ENCODE measurements at regions not wholly inside any gene's neighbourhood (a gene's known extent, or its start where the extent isn't known, plus 50 kb on each side); places are given as distances from the start of the nearest gene placed in this dataset.

DNA sequence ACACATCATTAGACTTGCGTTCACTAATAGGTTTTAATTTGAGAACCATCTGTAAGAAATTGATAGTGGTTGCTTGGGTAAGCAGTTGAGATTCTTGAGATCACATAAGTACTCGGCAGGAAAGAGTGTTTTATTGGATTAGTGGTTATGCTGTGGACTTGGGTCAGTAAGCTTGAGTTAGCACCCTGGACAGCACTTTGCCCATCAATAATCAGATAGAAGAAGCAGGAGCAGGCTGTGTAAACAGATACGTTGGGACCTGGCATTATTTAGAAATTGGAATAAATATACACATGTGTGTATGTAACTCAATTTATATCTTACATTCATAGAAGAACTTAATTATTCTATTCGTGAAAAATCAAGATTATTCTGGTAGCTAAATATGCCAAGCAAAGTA lies 357.5 kb upstream of the SMIM31 start:
- Mint-ChIP-seq H3K27ac (no peak overlapping the region), H3K36me3 (ENCODE audit: low read depth) (no peaks in the 10 kb centered on the region), H3K9me3 (no peaks in the 10 kb centered on the region), H3K4me3 (no peak overlapping the region), H3K27me3 (ENCODE audit: low read depth, poor library complexity) (no peaks in the 10 kb centered on the region), H3K4me1 (no peaks in the 10 kb centered on the region)
- no peak for TF ChIP-seq CTCF (IDR thresholded peaks at IDR 0.05)
- DNase-seq = peak; percentile 24

GRCh38 chr4:164402554-164402953 lies 351.4 kb upstream of the SMIM31 start:
- H3K27ac Mint-ChIP-seq = no peak overlapping the region
- no peaks in the 10 kb centered on the region for H3K36me3 Mint-ChIP-seq (ENCODE audit: low read depth)
- DNase-seq = no peak
- no peak for TF ChIP-seq CTCF (IDR thresholded peaks at IDR 0.05)
- no peaks in the 10 kb centered on the region for H3K9me3 Mint-ChIP-seq
- no peaks in the 10 kb centered on the region for H3K27me3 Mint-ChIP-seq (ENCODE audit: low read depth, poor library complexity)
- no peak overlapping the region for H3K4me3 Mint-ChIP-seq
- no peaks in the 10 kb centered on the region for H3K4me1 Mint-ChIP-seq

DNA sequence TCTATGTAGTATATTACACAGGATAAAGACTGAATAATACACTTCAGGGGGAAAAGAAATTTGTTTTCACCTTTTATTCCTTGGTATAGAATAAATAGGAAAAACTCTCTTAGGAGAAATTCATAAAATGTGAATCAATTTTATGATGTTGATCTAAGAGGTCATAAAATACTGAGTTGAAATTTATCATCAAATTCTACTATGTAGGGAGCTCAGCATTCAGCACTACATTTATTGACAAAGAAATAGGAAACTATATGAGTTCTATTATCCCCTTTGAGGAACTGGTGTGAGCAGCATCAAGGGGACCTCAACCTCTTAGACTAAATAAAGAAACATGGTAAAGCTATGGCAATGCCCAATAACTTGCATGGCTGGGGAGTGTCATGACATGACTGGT lies 348.2 kb upstream of the SMIM31 start:
- TF ChIP-seq CTCF (IDR thresholded peaks at IDR 0.05) = no peak
- Mint-ChIP-seq H3K27me3 (ENCODE audit: low read depth, poor library complexity) (peaks cover 4% of the 10 kb centered on the region), H3K9me3 (no peaks in the 10 kb centered on the region), H3K36me3 (ENCODE audit: low read depth) (no peaks in the 10 kb centered on the region), H3K4me3 (no peak overlapping the region), H3K4me1 (no peaks in the 10 kb centered on the region), H3K27ac (no peak overlapping the region)
- DNase-seq = no peak

DNA sequence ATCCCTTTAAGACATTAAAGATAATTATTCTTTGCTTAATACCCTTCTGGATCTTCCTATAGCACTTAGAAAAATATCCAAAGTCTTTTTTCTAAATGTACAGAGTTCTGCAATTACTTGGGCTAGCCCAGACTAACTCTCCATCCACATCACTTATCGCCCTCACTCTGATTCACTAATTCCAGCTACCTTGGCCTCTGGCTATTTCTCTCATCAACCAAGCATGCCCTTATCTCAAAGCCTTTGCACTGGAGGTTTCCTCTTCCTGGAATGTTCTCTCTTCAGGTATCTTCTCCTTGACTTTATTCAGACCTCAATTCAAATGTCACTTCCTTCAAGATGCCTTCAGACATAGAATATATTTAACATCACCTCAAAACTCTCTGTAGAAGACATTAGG lies 345.1 kb upstream of the SMIM31 start:
- Mint-ChIP-seq H3K4me3 (no peak overlapping the region), H3K4me1 (no peaks in the 10 kb centered on the region), H3K27me3 (ENCODE audit: low read depth, poor library complexity) (peaks cover 4% of the 10 kb centered on the region), H3K9me3 (no peaks in the 10 kb centered on the region), H3K36me3 (ENCODE audit: low read depth) (no peaks in the 10 kb centered on the region), H3K27ac (no peak overlapping the region)
- TF ChIP-seq CTCF (IDR thresholded peaks at IDR 0.05) = no peak
- DNase-seq = no peak

- no peaks in the 10 kb centered on the region for H3K36me3 Mint-ChIP-seq (ENCODE audit: low read depth)
- no peak overlapping the region for H3K27ac Mint-ChIP-seq
- peaks cover 4% of the 10 kb centered on the region for H3K27me3 Mint-ChIP-seq (ENCODE audit: low read depth, poor library complexity)
- no peaks in the 10 kb centered on the region for H3K9me3 Mint-ChIP-seq
- H3K4me1 Mint-ChIP-seq = no peaks in the 10 kb centered on the region
- TF ChIP-seq CTCF (IDR thresholded peaks at IDR 0.05) = no peak
- no peak for DNase-seq
- H3K4me3 Mint-ChIP-seq = no peak overlapping the region
Measured at GRCh38 chr4:164410401-164410800, 343.5 kb upstream of the SMIM31 start.

- peaks cover 4% of the 10 kb centered on the region for H3K27me3 Mint-ChIP-seq (ENCODE audit: low read depth, poor library complexity)
- no peaks in the 10 kb centered on the region for H3K4me1 Mint-ChIP-seq
- H3K9me3 Mint-ChIP-seq = no peaks in the 10 kb centered on the region
- no peak overlapping the region for H3K27ac Mint-ChIP-seq
- H3K36me3 Mint-ChIP-seq (ENCODE audit: low read depth) = no peaks in the 10 kb centered on the region
- H3K4me3 Mint-ChIP-seq = no peak overlapping the region
- DNase-seq = no peak
- no peak for TF ChIP-seq CTCF (IDR thresholded peaks at IDR 0.05)
Measured at GRCh38 chr4:164412246-164412645, 341.7 kb upstream of the SMIM31 start.

Data from nephron progenitor cell (in vitro differentiated cells).